ENCODE measurements at regions not wholly inside any gene's neighbourhood (a gene's known extent, or its start where the extent isn't known, plus 50 kb on each side); places are given as distances from the start of the nearest gene placed in this dataset.

GRCh38 chr21:23858878-23859277, 1748.4 kb downstream of the MRPL39 start:
- intact Hi-C loops (cut with DNase I): no loop called here
- H3K27ac ChIP-seq: no peak overlapping the region
- DNase-seq: no peak

DNA sequence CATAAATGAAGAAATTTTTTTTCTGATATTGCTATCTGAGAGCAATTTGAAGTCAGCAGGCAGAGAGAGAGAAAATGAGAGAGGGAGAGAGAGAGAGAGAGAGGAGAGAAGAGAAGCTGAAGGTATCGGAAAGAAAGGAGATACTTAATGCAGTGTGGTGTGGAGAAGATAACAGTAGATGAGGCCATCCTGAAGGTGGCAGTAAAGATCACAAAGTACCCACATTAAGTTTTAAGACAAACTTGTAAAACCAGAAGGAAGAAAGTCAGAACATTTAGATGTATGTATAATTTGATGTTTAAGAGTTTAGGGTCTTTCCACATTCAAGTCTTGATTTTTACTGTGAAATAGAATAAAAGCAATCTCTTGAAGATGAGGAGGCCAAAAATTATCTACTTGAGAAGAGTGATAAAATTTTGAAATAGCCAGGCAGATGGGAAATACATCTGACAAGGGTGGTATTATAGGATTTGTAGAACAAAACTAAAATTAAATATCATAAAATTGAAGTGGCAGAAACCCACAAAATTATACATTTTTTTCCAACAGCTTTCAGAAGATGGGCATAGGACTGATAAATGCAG, 1753.4 kb downstream of the MRPL39 start:
- Histone ChIP-seq H3K9me3 (no peaks in the 10 kb centered on the region), H3K27ac (no peak overlapping the region), H3K4me3 (no peak overlapping the region), H3K4me1 (no peaks in the 10 kb centered on the region), H3K27me3 (no peaks in the 10 kb centered on the region), H3K36me3 (no peaks in the 10 kb centered on the region)
- peak; percentile 71 for ATAC-seq
- intact Hi-C loops (cut with DNase I): no loop called here
- peak; percentile 27 to 28 for TF ChIP-seq CTCF (IDR thresholded peaks at IDR 0.05)
- DNase-seq: peak in 2 of 4 donors; percentile 13 to 62

More at GRCh38 chr21:23858878-23859277, 1748.4 kb downstream of the MRPL39 start:
- no peak overlapping the region for H3K4me3 ChIP-seq
- no peaks in the 10 kb centered on the region for H3K27me3 ChIP-seq
- ATAC-seq: no peak
- H3K9me3 ChIP-seq: no peaks in the 10 kb centered on the region
- no peaks in the 10 kb centered on the region for H3K4me1 ChIP-seq
- no peak for TF ChIP-seq CTCF (IDR thresholded peaks at IDR 0.05)
- H3K36me3 ChIP-seq: no peaks in the 10 kb centered on the region

DNA sequence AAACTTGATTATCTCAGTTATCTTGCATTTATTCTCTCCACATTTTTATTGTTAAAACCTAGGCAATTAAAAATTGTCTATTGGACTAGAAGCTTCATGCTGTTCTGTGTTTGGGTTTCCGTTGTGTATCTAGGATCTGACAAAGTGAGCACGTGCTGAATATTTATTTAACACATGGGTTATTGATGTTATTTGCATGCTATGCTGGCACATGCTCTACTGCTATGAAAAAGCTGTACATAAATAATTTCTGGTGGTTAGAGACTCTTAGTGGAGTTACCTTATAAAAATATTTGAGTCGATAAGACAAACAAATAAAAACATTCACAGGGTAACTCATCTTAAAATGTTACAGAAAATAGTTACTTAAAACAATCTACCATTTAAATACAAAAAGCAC, 1769.7 kb downstream of the MRPL39 start:
- peaks cover 0 to 10% of the 10 kb centered on the region in 2 donors for H3K9me3 ChIP-seq
- ATAC-seq (no peak), DNase-seq (no peak)
- intact Hi-C loops (cut with DNase I): no loop called here
- no peaks in the 10 kb centered on the region for H3K4me1 ChIP-seq
- H3K36me3 ChIP-seq: no peaks in the 10 kb centered on the region
- TF ChIP-seq CTCF (IDR thresholded peaks at IDR 0.05): no peak
- H3K27me3 ChIP-seq: no peaks in the 10 kb centered on the region
- no peak overlapping the region for H3K27ac ChIP-seq
- no peak overlapping the region for H3K4me3 ChIP-seq

- no peak for TF ChIP-seq CTCF (IDR thresholded peaks at IDR 0.05)
- ATAC-seq (no peak), DNase-seq (no peak)
- Histone ChIP-seq H3K4me1 (no peaks in the 10 kb centered on the region), H3K4me3 (no peak overlapping the region), H3K36me3 (no peaks in the 10 kb centered on the region), H3K27ac (no peak overlapping the region), H3K27me3 (no peaks in the 10 kb centered on the region), H3K9me3 (no peaks in the 10 kb centered on the region)
- intact Hi-C loops (cut with DNase I): no loop called here
These were observed 1784.5 kb downstream of the MRPL39 start for GRCh38 chr21:23822760-23823159.

- Histone ChIP-seq H3K4me1 (no peaks in the 10 kb centered on the region), H3K9me3 (no peaks in the 10 kb centered on the region), H3K36me3 (no peaks in the 10 kb centered on the region), H3K27me3 (no peaks in the 10 kb centered on the region), H3K4me3 (no peak overlapping the region), H3K27ac (no peak overlapping the region)
- no peak for DNase-seq
- no peak for TF ChIP-seq CTCF (IDR thresholded peaks at IDR 0.05)
- no peak for ATAC-seq
- intact Hi-C loops (cut with DNase I): no loop called here
These were observed 1789.9 kb downstream of the MRPL39 start for GRCh38 chr21:23817337-23817736.
